Naive thymus-derived CD8-positive, alpha-beta T cell (primary cell): ENCODE measurements at regions not wholly inside any gene's neighbourhood (a gene's known extent, or its start where the extent isn't known, plus 50 kb on each side); places are given as distances from the start of the nearest gene placed in this dataset.
"Not testable (repeated sequence)": the region's sequence is repeated elsewhere in the genome, so short reads cannot be mapped to it uniquely, and the experiment has no call there.

Experiments used
- ATAC-seq, 2 donors: fragments of 150-1000 bp; cut with Tn5 transposase in 1 of 2; sonication (Bioruptor Pico), chemical (Tn5 transposase) in 1 of 2; 1 replicate in 1 of 2; 2 replicates in 1 of 2; pipeline ENCODE4 v1.10.0; 2021; ENCODE audit warnings: mild to moderate bottlenecking in 2 of 2, moderate library complexity in 2 of 2
- POLR2A ChIA-PET: fragments of 350-600 bp; sonication (Branson Sonifier 250); formaldehyde crosslinking; loops from one replicate; lab custom pipeline; 2021; ENCODE audit warnings: antibody characterized with exemption; lab: Charles Lee
- DNase-seq, 10 donors: peaks; one replicate each; pipeline versions ENCODE4 v3.0.0 to v3.0.0-alpha.2; 2020 to 2022
- H3K27ac Mint-ChIP-seq, 10 donors: one replicate each; pipeline ENCODE4 v1.8.0; 2020 to 2022; ENCODE audit warnings: mild to moderate bottlenecking in 10 of 10, mixed read lengths in 10 of 10, moderate library complexity in 4 of 10, inconsistent platforms in 1 of 10
- H3K27me3 Mint-ChIP-seq, 5 donors: one replicate each; pipeline ENCODE4 v1.8.0; 2021 to 2022; ENCODE audit warnings: mixed read lengths in 5 of 5
- H3K36me3 Mint-ChIP-seq, 3 donors: one replicate each; pipeline ENCODE4 v1.8.0; 2020 to 2022; ENCODE audit warnings: mixed read lengths in 3 of 3, mild to moderate bottlenecking in 2 of 3, inconsistent platforms in 1 of 3
- H3K4me1 Mint-ChIP-seq, 4 donors: one replicate each; pipeline ENCODE4 v1.8.0; 2021 to 2022; ENCODE audit warnings: mixed read lengths in 4 of 4
- H3K4me3 Mint-ChIP-seq, 10 donors: one replicate each; pipeline ENCODE4 v1.8.0; 2020 to 2022; ENCODE audit warnings: mild to moderate bottlenecking in 10 of 10, mixed read lengths in 10 of 10, moderate library complexity in 6 of 10, inconsistent platforms in 1 of 10
- H3K9me3 Mint-ChIP-seq, 9 donors: one replicate each; pipeline ENCODE4 v1.8.0; 2020 to 2022; ENCODE audit warnings: mixed read lengths in 9 of 9, mild to moderate bottlenecking in 3 of 9, inconsistent platforms in 1 of 9, moderate library complexity in 1 of 9

DNA sequence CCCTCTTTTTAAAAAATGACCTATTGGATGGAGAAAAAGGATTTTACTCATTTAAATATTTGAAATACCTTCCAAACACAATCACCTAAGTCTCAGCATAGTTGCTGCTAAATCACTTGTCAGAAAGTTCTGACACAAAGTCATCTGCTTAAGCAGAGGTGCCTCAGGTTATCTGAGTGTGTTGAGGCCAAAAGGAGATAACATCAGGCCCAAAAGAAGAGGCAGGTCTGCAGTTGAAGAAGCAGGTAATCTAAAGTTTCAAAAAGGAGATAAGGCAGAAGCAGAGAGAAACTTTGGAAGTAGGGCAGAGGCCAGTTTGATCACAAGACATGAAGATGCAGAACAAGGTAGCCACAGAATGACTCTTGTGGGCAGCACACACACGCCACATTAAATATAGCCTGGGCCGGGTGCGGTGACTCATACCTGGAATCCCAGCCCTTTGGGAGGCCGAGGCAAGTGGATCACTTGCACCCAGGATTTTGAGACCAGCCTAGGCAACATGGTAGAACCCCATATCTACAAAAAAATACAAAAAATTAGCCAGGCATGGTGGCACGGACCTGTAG, 175.7 kb upstream of the API5 start:
- POLR2A ChIA-PET: no interaction called here
- H3K4me1 Mint-ChIP-seq: no peaks in the 10 kb centered on the region
- DNase-seq (no peak), ATAC-seq (no peak)
- H3K9me3 Mint-ChIP-seq: peaks cover 0 to 6% (median 5%) of the 10 kb centered on the region in 9 donors
- no peak overlapping the region for H3K4me3 Mint-ChIP-seq
- no peaks in the 10 kb centered on the region for H3K36me3 Mint-ChIP-seq
- peaks cover 0 to 14% (median 4%) of the 10 kb centered on the region in 5 donors for H3K27me3 Mint-ChIP-seq
- no peak overlapping the region for H3K27ac Mint-ChIP-seq

DNA sequence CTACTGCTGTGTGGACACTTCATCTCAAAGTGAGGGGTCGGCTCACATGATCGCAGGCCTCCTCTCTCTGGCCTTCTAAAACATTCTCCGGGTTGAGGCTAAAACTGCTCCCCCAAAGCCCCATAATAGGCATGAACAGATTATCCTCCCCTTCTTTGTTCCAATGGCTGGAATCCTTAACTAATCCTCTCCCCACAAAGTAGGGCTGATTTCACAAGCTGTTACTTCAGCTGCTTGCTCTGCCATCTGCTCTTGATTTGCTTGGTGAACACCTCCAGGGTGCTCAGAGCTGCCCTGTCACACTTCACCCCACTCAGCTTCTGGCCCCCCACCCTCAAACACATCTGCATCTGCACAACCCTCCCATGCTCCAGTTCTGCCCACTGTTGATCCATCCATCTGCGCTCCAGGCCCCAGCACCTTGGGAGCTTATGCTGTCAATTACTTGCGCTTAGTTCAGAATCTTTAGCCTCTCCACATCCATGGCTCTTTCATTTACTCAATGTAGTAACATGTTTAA, 173.1 kb upstream of the API5 start:
- DNase-seq (no peak), ATAC-seq (no peak)
- H3K36me3 Mint-ChIP-seq: peaks cover 0 to 16% (median 0%) of the 10 kb centered on the region in 3 donors
- H3K4me1 Mint-ChIP-seq: no peaks in the 10 kb centered on the region
- peaks cover 0 to 10% (median 4%) of the 10 kb centered on the region in 5 donors for H3K27me3 Mint-ChIP-seq
- H3K9me3 Mint-ChIP-seq: peaks cover 0 to 25% (median 18%) of the 10 kb centered on the region in 9 donors
- no peak overlapping the region for H3K4me3 Mint-ChIP-seq
- H3K27ac Mint-ChIP-seq: no peak overlapping the region
- POLR2A ChIA-PET: no interaction called here

DNA sequence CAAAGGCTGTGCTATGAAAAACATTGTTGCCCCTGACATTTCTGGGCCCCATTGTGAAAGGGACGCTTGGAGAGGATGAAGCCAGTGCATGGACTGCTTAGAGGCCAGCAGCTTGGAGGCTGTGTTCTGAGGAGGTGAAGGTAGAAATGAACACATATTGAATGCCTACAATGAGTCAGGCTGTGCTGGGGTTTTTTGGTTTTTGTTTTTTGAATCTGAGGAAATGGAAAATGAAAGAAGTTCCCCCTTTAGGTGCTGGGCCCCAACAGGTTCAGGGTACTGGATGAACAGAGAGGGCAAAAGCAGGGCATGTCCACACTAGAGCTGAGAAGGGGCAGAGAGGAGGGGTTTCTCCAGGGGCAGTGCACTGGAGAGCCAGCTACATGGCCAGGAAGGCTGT, 166.1 kb upstream of the API5 start:
- POLR2A ChIA-PET: no interaction called here
- no peak for ATAC-seq
- H3K36me3 Mint-ChIP-seq: peaks cover 0 to 16% (median 0%) of the 10 kb centered on the region in 3 donors
- peak overlapping the region in 1 of 10 donors; percentile 23 for H3K4me3 Mint-ChIP-seq
- peaks cover 0 to 2% (median 0%) of the 10 kb centered on the region in 4 donors for H3K4me1 Mint-ChIP-seq
- H3K9me3 Mint-ChIP-seq: peaks cover 0 to 30% (median 14%) of the 10 kb centered on the region in 9 donors
- peaks cover 0 to 5% (median 0%) of the 10 kb centered on the region in 5 donors for H3K27me3 Mint-ChIP-seq
- no peak for DNase-seq
- H3K27ac Mint-ChIP-seq: no peak overlapping the region

DNA sequence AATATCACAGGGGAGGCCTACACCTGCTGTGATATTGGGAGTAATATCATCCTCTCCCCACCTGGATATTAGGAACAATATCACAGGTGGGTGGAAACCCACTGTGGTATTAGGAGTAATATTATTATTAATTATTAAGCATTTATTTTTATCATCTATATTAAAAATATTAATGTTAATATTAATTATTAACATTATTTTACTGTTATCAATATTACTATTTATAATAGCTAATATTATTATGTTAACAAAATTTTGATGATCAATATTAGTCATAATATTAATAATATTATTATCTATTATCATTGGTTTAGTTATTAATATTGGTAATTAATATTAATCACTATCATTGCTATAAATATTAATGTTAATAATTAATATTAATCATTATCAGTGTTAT, 161.1 kb upstream of the API5 start:
- H3K36me3 Mint-ChIP-seq: no peaks in the 10 kb centered on the region
- ATAC-seq: no peak
- H3K27ac Mint-ChIP-seq: no peak overlapping the region
- no peaks in the 10 kb centered on the region for H3K4me1 Mint-ChIP-seq
- no peak overlapping the region for H3K4me3 Mint-ChIP-seq
- H3K27me3 Mint-ChIP-seq: peaks cover 0 to 28% (median 7%) of the 10 kb centered on the region in 5 donors
- POLR2A ChIA-PET: no interaction called here
- DNase-seq: no peak
- peaks cover 0 to 8% (median 2%) of the 10 kb centered on the region in 9 donors for H3K9me3 Mint-ChIP-seq

DNA sequence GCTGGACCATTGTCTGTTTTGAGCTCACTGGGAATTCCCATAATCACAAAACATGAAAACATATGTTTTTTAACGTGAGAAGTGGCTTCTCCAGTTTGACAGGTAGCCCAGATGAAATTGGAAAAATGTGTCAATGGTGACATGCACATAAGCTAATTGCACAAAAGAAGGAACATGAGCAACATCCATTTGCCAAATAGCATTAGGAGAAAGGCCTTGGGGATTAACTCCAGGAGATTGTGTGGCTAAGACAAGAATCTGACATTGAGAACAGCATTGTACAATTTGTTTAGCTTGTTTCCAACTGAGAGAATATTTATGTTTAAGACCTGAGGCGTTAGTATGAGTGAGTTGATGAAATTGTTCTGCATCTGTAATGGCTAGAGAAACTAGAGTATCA, 147.0 kb upstream of the API5 start:
- H3K27ac Mint-ChIP-seq: no peak overlapping the region
- POLR2A ChIA-PET: no interaction called here
- peaks cover 6 to 33% (median 11%) of the 10 kb centered on the region in 9 donors for H3K9me3 Mint-ChIP-seq
- H3K27me3 Mint-ChIP-seq: peaks cover 0 to 14% (median 3%) of the 10 kb centered on the region in 5 donors
- H3K4me1 Mint-ChIP-seq: no peaks in the 10 kb centered on the region
- H3K36me3 Mint-ChIP-seq: peaks cover 0 to 12% (median 0%) of the 10 kb centered on the region in 3 donors
- DNase-seq (no peak), ATAC-seq (no peak)
- no peak overlapping the region for H3K4me3 Mint-ChIP-seq

DNA sequence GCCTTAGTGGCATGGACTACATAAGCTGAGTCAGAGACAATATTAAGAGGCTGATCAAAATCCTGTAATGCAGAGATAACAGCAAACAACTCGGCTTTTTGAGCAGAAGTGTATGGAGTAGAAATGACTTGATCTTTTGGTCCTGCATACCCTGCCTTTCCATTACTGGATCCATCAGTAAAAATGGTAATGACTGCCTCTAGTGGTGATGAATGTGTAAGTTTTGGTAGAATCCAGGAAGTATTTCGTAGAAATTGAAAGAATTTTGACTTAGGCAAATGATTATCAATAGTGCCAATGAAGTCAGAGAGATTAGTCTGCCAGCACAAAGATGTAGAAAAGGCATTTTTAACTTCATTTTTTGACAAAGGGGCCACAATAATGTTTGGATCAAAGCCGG, 146.4 kb upstream of the API5 start:
- H3K4me3 Mint-ChIP-seq, H3K27ac Mint-ChIP-seq, H3K4me1 Mint-ChIP-seq, ATAC-seq, DNase-seq, POLR2A ChIA-PET: not testable (repeated sequence)
- peaks cover 0 to 12% (median 2%) of the 10 kb centered on the region in 5 donors for H3K27me3 Mint-ChIP-seq
- H3K36me3 Mint-ChIP-seq: peaks cover 0 to 12% (median 0%) of the 10 kb centered on the region in 3 donors
- H3K9me3 Mint-ChIP-seq: peaks cover 6 to 31% (median 11%) of the 10 kb centered on the region in 9 donors

DNA sequence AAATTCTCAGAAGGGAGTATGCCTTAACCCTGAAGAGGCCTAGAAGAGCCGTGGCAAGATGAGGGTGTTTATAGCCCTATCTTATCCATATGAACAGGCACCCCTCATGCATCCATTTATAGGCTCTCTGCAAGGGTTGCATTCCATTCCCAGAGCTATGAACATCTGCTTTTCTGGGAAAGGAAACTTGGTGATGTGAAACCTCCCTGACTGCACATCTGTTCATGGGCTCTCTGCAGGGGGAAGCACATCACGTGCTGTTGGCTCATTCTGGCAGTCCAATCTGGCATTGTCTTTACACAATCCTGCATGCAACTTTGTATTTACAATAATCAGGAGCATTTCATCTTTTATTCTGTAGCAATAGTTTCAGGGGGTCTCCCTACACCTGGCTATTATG, 143.6 kb upstream of the API5 start:
- H3K4me1 Mint-ChIP-seq, H3K27ac Mint-ChIP-seq, H3K4me3 Mint-ChIP-seq, POLR2A ChIA-PET, ATAC-seq, DNase-seq: not testable (repeated sequence)
- Mint-ChIP-seq H3K27me3 (peaks cover 0 to 19% (median 6%) of the 10 kb centered on the region in 5 donors), H3K9me3 (peaks cover 6 to 35% (median 11%) of the 10 kb centered on the region in 9 donors), H3K36me3 (peaks cover 0 to 12% (median 0%) of the 10 kb centered on the region in 3 donors)

DNA sequence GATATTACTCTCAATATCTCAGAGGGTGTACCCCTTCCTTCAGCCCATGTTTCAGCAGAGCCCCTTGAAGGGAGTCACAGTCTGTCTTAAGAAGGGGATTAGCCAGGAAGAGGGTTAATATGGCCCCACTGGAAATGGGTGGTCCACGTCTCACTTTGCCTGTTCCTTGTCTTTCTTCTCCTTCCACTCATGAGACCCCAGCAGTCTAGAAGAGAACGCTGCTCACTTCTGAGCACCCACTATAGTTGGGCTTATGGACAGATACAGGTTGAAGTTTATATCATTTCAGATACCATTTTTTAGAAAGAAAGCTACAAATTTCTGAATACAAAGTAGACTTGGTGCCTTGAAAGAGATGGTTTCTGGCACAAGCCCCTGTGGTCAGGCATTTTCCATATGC, 139.3 kb upstream of the API5 start:
- DNase-seq: no peak
- H3K9me3 Mint-ChIP-seq: peaks cover 0 to 19% (median 2%) of the 10 kb centered on the region in 9 donors
- H3K27me3 Mint-ChIP-seq: peaks cover 0 to 18% (median 6%) of the 10 kb centered on the region in 5 donors
- no peak overlapping the region for H3K4me3 Mint-ChIP-seq
- POLR2A ChIA-PET: no interaction called here
- H3K27ac Mint-ChIP-seq: no peak overlapping the region
- peaks cover 0 to 2% (median 0%) of the 10 kb centered on the region in 3 donors for H3K36me3 Mint-ChIP-seq
- no peaks in the 10 kb centered on the region for H3K4me1 Mint-ChIP-seq
- no peak for ATAC-seq

DNA sequence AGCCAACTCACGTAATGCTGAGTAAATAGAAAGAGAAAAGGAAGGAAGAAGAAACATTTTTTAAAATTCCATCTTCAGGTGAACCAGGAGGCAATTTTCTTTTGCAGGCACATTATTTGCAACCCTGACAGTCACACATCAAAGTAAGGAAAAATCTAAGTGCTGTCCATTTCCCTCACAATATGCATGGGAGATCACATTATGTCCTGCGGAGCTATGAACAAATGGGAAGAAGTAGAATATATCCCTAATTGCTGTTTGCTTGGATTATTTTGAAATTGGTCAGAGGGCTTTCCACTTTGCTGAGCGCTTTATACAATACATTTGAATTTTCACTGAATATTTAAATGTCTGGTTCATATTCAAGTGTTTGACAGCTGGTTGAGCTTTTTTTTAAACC, 133.8 kb upstream of the API5 start:
- no peak overlapping the region for H3K27ac Mint-ChIP-seq
- no peaks in the 10 kb centered on the region for H3K4me1 Mint-ChIP-seq
- no peaks in the 10 kb centered on the region for H3K9me3 Mint-ChIP-seq
- peaks cover 0 to 6% (median 0%) of the 10 kb centered on the region in 5 donors for H3K27me3 Mint-ChIP-seq
- POLR2A ChIA-PET: no interaction called here
- no peaks in the 10 kb centered on the region for H3K36me3 Mint-ChIP-seq
- ATAC-seq (no peak), DNase-seq (no peak)
- no peak overlapping the region for H3K4me3 Mint-ChIP-seq

DNA sequence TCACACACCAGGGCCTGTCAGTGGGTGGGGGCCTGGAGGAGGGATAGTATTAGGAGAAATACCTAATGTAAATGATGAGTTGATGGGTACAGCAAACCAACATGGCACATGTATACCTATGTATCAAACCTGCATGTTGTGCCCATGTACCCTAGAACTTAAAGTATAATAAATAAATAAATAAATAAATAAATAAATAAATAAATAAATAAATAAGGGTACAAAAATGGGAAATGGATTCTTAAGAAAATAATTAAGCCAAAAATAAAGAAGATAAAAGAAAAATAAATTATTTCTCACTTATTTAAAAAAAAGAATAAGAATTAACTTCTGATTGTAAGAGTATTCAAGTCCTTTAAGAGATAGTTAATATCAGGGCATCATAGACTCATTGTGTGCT, 117.3 kb upstream of the API5 start:
- H3K36me3 Mint-ChIP-seq, ATAC-seq, H3K27ac Mint-ChIP-seq, H3K4me3 Mint-ChIP-seq, DNase-seq, H3K4me1 Mint-ChIP-seq, H3K27me3 Mint-ChIP-seq, POLR2A ChIA-PET: not testable (repeated sequence)
- peaks cover 0 to 14% (median 0%) of the 10 kb centered on the region in 9 donors for H3K9me3 Mint-ChIP-seq

DNA sequence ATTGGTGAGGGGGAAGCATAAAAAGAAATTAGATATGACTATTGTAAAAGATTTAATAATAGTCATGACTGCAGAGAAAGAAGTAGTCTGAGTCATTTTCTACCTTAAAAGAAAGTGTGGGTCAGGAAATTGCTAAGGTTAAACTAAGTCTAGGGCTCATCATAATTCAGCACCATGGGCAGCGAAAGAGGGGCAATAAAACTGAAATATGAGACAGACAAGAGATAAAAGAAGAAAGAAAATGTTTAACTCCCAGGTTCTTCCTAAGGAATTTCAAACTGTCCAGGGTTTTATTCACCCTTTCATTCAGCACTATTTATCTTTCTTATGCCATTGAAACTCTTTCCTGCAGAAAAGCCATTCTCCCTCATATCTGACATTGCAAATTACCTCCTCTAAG, 114.4 kb upstream of the API5 start:
- DNase-seq: no peak
- ATAC-seq: no peak
- H3K36me3 Mint-ChIP-seq: no peaks in the 10 kb centered on the region
- no peak overlapping the region for H3K4me3 Mint-ChIP-seq
- POLR2A ChIA-PET: no interaction called here
- H3K4me1 Mint-ChIP-seq: no peaks in the 10 kb centered on the region
- no peaks in the 10 kb centered on the region for H3K27me3 Mint-ChIP-seq
- H3K9me3 Mint-ChIP-seq: peaks cover 0 to 14% (median 6%) of the 10 kb centered on the region in 9 donors
- H3K27ac Mint-ChIP-seq: no peak overlapping the region

DNA sequence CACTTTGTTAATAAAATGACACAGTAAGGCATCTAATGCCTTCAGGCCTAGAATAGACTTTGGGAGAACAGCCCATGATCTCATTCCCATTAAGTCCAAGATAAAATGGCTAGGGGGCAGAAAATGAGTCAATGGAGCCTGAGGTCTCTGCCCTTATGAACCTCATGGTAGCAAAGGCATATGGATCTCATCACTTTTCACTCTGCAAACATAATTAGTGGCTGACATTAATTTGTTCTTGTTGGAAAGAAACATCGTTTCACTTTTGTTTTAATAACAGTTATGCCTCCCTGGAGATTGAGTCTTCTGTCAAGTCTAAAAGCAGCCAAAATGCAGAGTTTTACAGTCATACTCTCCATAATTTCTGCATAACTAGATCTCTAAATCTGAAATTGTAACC, 111.8 kb upstream of the API5 start:
- Mint-ChIP-seq H3K27me3 (no peaks in the 10 kb centered on the region), H3K9me3 (peaks cover 0 to 17% (median 6%) of the 10 kb centered on the region in 9 donors), H3K4me1 (no peaks in the 10 kb centered on the region), H3K4me3 (no peak overlapping the region), H3K27ac (no peak overlapping the region), H3K36me3 (no peaks in the 10 kb centered on the region)
- DNase-seq (no peak), ATAC-seq (no peak)
- POLR2A ChIA-PET: no interaction called here

DNA sequence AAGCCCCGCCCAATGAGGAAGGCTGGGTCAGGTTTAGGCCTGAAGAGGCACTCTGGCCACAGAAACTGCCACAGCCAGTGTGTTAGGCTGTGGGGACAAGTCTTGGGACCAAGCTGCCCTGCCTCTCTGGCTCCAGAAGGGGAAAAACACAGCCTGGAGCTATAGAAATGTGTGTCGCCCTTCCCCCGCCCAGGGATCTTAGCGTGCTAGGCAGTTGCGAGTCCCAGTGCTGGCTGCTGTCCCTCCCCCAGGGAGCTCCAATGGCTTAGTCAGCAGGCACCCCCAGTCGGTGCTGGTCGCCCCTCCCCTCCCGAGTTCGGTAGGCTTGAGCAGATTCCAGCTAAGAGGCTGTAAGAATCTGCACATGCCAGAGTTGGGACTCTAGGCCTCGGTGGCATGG, 99.5 kb upstream of the API5 start:
- POLR2A ChIA-PET: no interaction called here
- Mint-ChIP-seq H3K4me1 (no peaks in the 10 kb centered on the region), H3K9me3 (peaks cover 7 to 45% (median 30%) of the 10 kb centered on the region in 9 donors), H3K27ac (no peak overlapping the region), H3K27me3 (peaks cover 0 to 10% (median 4%) of the 10 kb centered on the region in 5 donors), H3K36me3 (peaks cover 0 to 17% (median 2%) of the 10 kb centered on the region in 3 donors), H3K4me3 (no peak overlapping the region)
- ATAC-seq (no peak), DNase-seq (no peak)
